ENCODE measurements at regions not wholly inside any gene's neighbourhood (a gene's known extent, or its start where the extent isn't known, plus 50 kb on each side); places are given as distances from the start of the nearest gene placed in this dataset.

- in situ Hi-C loops (cut with HindIII; ENCODE audit: low sequenced_read_pairs), result loop anchor here (25.0 kb wide), 1 partner anchor 966 kb away; no protein-coding TSS in a partner anchor
Measured at GRCh38 chr14:100671386-100671901, 55.2 kb upstream of the DLK1 start.

- in situ Hi-C loops (cut with HindIII; ENCODE audit: low sequenced_read_pairs), result loop anchor here (25.0 kb wide), 1 partner anchor 965 kb away; no protein-coding TSS in a partner anchor
Measured at GRCh38 chr14:100671906-100672305, 54.8 kb upstream of the DLK1 start.

DNA sequence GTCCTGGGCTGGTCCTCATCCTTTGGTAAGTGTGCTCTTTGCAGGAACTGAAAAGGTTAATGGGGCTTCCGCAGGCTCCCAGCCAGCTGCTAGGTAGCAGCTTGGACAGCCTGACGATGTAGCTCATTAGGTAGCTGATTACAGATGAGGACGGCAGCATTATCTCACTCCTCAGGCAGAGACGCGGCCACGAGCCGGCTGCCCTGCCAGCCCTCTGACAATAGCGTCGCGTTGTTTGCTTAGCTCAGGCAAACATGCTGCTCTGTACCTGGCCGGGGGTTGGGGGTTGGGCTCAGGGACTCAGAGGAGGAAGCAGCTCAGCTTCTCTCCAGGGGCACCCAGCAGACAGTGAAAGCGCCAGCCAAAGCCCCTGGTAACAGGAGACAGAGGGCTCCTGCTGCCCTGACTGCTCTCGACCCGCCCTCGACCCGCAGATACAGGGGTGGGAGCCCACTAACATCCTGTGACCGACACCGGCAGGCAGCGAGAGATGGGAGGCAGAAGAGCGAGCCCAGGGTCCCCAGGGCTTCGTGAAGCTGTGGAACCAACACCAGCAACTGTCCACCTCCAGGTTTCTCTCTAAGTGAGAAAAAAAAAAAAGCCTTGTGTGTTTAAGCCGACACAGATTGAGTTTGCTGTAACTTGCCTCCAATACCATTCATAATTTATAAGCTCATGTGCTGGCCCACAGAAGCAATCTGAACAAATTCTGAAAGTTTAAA, 53.4 kb upstream of the DLK1 start:
- in situ Hi-C loops (cut with HindIII; ENCODE audit: low sequenced_read_pairs), result loop anchor here (25.0 kb wide), 1 partner anchor 964 kb away; no protein-coding TSS in a partner anchor

DNA sequence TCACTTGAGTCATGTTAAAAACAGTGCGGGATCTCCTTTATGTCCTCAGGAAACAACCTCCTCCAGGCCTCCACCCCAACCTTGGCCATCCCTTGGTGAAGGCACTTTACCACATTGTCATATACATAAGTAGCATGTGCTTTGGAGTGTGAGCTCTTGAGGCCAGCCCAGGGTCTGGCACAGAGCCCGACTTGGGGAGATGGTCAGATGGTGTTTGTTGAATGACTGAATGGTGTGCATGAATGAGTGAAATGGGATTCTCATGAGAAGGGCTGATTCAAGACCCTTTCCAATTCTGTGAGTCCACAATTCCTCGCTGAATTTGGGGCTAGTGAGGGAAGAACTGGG, 52.9 kb upstream of the DLK1 start:
- in situ Hi-C loops (cut with HindIII; ENCODE audit: low sequenced_read_pairs), result loop anchor here (25.0 kb wide), 1 partner anchor 964 kb away; no protein-coding TSS in a partner anchor

- in situ Hi-C loops (cut with HindIII; ENCODE audit: low sequenced_read_pairs), result loop anchor here (25.0 kb wide), 1 partner anchor 963 kb away; no protein-coding TSS in a partner anchor
Measured at GRCh38 chr14:100674428-100674827, 52.3 kb upstream of the DLK1 start.

- in situ Hi-C loops (cut with HindIII; ENCODE audit: low sequenced_read_pairs), result loop anchor here (25.0 kb wide), 1 partner anchor 962 kb away; no protein-coding TSS in a partner anchor
Measured at GRCh38 chr14:100674897-100675619, 51.6 kb upstream of the DLK1 start.

GRCh38 chr14:100675699-100676684, 50.7 kb upstream of the DLK1 start:
- in situ Hi-C loops (cut with HindIII; ENCODE audit: low sequenced_read_pairs), result no loop called here

Data from DLD1 (cell line).